A549 (cell line): ENCODE measurements at regions not wholly inside any gene's neighbourhood (a gene's known extent, or its start where the extent isn't known, plus 50 kb on each side); places are given as distances from the start of the nearest gene placed in this dataset.

ENCODE experiments used
- ATAC-seq, 2 experiments: fragments of 200-7000 bp in 1 of 2; fragments of >200 bp in 1 of 2; cut with Nextera tagmentation in 1 of 2; cut with Tn5 transposase in 1 of 2; 3 replicates each; pipeline versions ENCODE4 v1.8.0 to v1.9.1; 2018 to 2020; ENCODE audit warnings: mild to moderate bottlenecking in 1 of 2, moderate library complexity in 1 of 2
- CTCF ChIA-PET: fragments of 300-600 bp; sonication (Branson Sonifier 250); formaldehyde crosslinking; extraction: SDS; loops from one replicate; lab custom pipeline; 2021; ENCODE audit warnings: antibody characterized with exemption, inconsistent platforms; lab: Yijun Ruan, JAX
- POLR2A ChIA-PET: fragments of 350-600 bp; formaldehyde crosslinking; extraction: SDS; loops from one replicate; lab custom pipeline; 2021; ENCODE audit warnings: antibody characterized with exemption, inconsistent platforms; lab: Yijun Ruan, JAX
- DNase-seq, 2 experiments: peaks; one replicate each; pipeline versions ENCODE4 v3.0.0 to v3.0.0-alpha.2; 2011 to 2016; ENCODE audit warnings: low read depth in 1 of 2, low spot score in 1 of 2
- FAIRE-seq: peaks from 2 replicates; lab custom pipeline; 2011; peaks lifted over from hg19 to GRCh38; lab: Jason Lieb, UNC
- H3K27ac ChIP-seq, 2 experiments: fragments of >200 bp; sonication (Bioruptor Twin); formaldehyde crosslinking; 3 replicates each; pipeline ENCODE4 v1.5.1; 2016 to 2017
- H3K4me1 ChIP-seq: fragments of >200 bp; sonication (Bioruptor Twin); formaldehyde crosslinking; 3 replicates; pipeline ENCODE4 v1.6.1; 2016
- H3K4me2 ChIP-seq: fragments of >200 bp; sonication (Bioruptor Twin); formaldehyde crosslinking; 3 replicates; pipeline ENCODE4 v1.6.1; 2016
- H3K4me3 ChIP-seq: fragments of >200 bp; sonication (Bioruptor Twin); formaldehyde crosslinking; 3 replicates; pipeline ENCODE4 v1.5.1; 2016
- H3K9me3 ChIP-seq: fragments of >200 bp; sonication (Bioruptor Twin); formaldehyde crosslinking; 3 replicates; pipeline ENCODE4 v1.6.1; 2016
- BHLHE40 ChIP-seq: IDR thresholded peaks from 2 replicates; pipeline ENCODE4 v1.6.1; 2012; ENCODE audit warnings: low read depth, low read length, inconsistent platforms
- CBX2 ChIP-seq: fragments of 200-600 bp; sonication (generic); IDR thresholded peaks from 2 replicates; pipeline ENCODE4 v1.6.1; 2016; ENCODE audit warnings: low read depth, mild to moderate bottlenecking, borderline replicate concordance
- CEBPB ChIP-seq, 2 experiments: fragments of >200 bp in 1 of 2; sonication (Bioruptor Twin) in 1 of 2; formaldehyde crosslinking in 1 of 2; IDR thresholded peaks; 2 replicates each; pipeline ENCODE4 v1.6.1; 2012 to 2016
- CTCF ChIP-seq: fragments of >200 bp; sonication (Bioruptor Twin); formaldehyde crosslinking; IDR thresholded peaks from 3 replicates; pipeline ENCODE4 v1.5.1; 2016
- EHF ChIP-seq: fragments of 250-450 bp; sonication (Bioruptor Pico); IDR thresholded peaks from 2 replicates; pipeline ENCODE4 v1.5.0; 2020; ENCODE audit warnings: mild to moderate bottlenecking
- EHMT2 ChIP-seq: fragments of 200-600 bp; sonication (generic); IDR thresholded peaks from 2 replicates; pipeline ENCODE4 v1.6.1; 2016; ENCODE audit warnings: antibody characterized with exemption, low read depth, mild to moderate bottlenecking, moderate library complexity
- EP300 ChIP-seq, 2 experiments: fragments of >200 bp; sonication (Bioruptor Twin); formaldehyde crosslinking; IDR thresholded peaks; 2 replicates in 1 of 2; 3 replicates in 1 of 2; pipeline ENCODE4 v1.6.1; 2016 to 2017
- ESRRA ChIP-seq: fragments of 150-350 bp; IDR thresholded peaks from 2 replicates; pipeline ENCODE4 v1.6.1; 2014; ENCODE audit warnings: mild to moderate bottlenecking, low read length, borderline replicate concordance
- FOXS1 ChIP-seq: fragments of 250-450 bp; sonication (Bioruptor Pico); IDR thresholded peaks from 2 replicates; pipeline ENCODE4 v1.5.0; 2020; ENCODE audit warnings: mild to moderate bottlenecking, moderate library complexity
- HEYL ChIP-seq: fragments of 250-450 bp; sonication (Bioruptor Pico); IDR thresholded peaks from 2 replicates; pipeline ENCODE4 v1.8.0; 2021; ENCODE audit warnings: mild to moderate bottlenecking, moderate library complexity
- HOXA7 ChIP-seq: fragments of 250-450 bp; sonication (Bioruptor Pico); IDR thresholded peaks from 2 replicates; pipeline ENCODE4 v1.5.0; 2020; ENCODE audit warnings: mild to moderate bottlenecking, moderate library complexity
- HOXB5 ChIP-seq: fragments of 250-450 bp; sonication (Bioruptor Pico); IDR thresholded peaks from 2 replicates; pipeline ENCODE4 v1.5.0; 2020; ENCODE audit warnings: mild to moderate bottlenecking, moderate library complexity
- JUN ChIP-seq, 2 experiments: fragments of >200 bp; sonication (Bioruptor Twin); formaldehyde crosslinking; IDR thresholded peaks; 2 replicates in 1 of 2; 3 replicates in 1 of 2; pipeline ENCODE4 v1.6.1; 2016 to 2017
- JUNB ChIP-seq: fragments of >200 bp; sonication (Bioruptor Twin); formaldehyde crosslinking; IDR thresholded peaks from 2 replicates; pipeline ENCODE4 v1.6.1; 2016
- MAX ChIP-seq: IDR thresholded peaks from 2 replicates; pipeline ENCODE4 v1.6.1; 2012
- NFE2L2 ChIP-seq: fragments of 150-350 bp; conservative IDR thresholded peaks from 2 replicates; pipeline ENCODE4 v1.6.1; 2014; ENCODE audit warnings: low read length
- NR3C1 ChIP-seq: fragments of >200 bp; sonication (Bioruptor Twin); formaldehyde crosslinking; IDR thresholded peaks from 3 replicates; pipeline ENCODE4 v1.6.1; 2017
- RAD21 ChIP-seq, 2 experiments: fragments of >200 bp in 1 of 2; sonication (Bioruptor Twin) in 1 of 2; formaldehyde crosslinking in 1 of 2; IDR thresholded peaks in 1 of 2; conservative IDR thresholded peaks in 1 of 2; 2 replicates in 1 of 2; 3 replicates in 1 of 2; pipeline ENCODE4 v1.6.1; 2012 to 2018; ENCODE audit warnings: inconsistent platforms in 1 of 2
- RFX5 ChIP-seq: fragments of 450-650 bp; IDR thresholded peaks from 2 replicates; pipeline ENCODE4 v1.7.1; 2014; ENCODE audit warnings: antibody characterized with exemption, mild to moderate bottlenecking, moderate library complexity
- TFCP2L1 ChIP-seq: fragments of 250-450 bp; sonication (Bioruptor Pico); IDR thresholded peaks from 2 replicates; pipeline ENCODE4 v1.5.0; 2021; ENCODE audit warnings: mild to moderate bottlenecking
- ZFP36 ChIP-seq: fragments of 450-650 bp; IDR thresholded peaks from 2 replicates; pipeline ENCODE4 v1.6.1; 2014; ENCODE audit warnings: borderline replicate concordance; ENCODE audit not compliant: partially characterized antibody
- ZNF302 ChIP-seq: fragments of 250-450 bp; sonication (Bioruptor Pico); IDR thresholded peaks from 2 replicates; pipeline ENCODE4 v1.9.0; 2021; ENCODE audit warnings: inconsistent platforms, mild to moderate bottlenecking, moderate library complexity
- ZSCAN20 ChIP-seq: fragments of 250-450 bp; sonication (Bioruptor Pico); IDR thresholded peaks from 2 replicates; pipeline ENCODE4 v1.8.0; 2022; ENCODE audit warnings: mild to moderate bottlenecking, moderate library complexity
- WGBS: methylation state at CpG from one replicate; pipeline ENCODE4 v1.1.6; 2017; ENCODE audit errors: missing lambda C conversion rate; 5-methylcytosine and 5-hydroxymethylcytosine counted together
- TF ChIP-seq, protein P1 (sequence below): IDR thresholded peaks from 2 replicates; pipeline ENCODE4 v1.6.1; 2012
- TF ChIP-seq, protein P2 (sequence below): fragments of 150-350 bp; IDR thresholded peaks from 2 replicates; pipeline ENCODE4 v1.6.1; 2014; ENCODE audit warnings: low read depth, mild to moderate bottlenecking, low read length
- TF ChIP-seq, protein P3 (sequence below): fragments of 200-600 bp; sonication (generic); IDR thresholded peaks from 2 replicates; pipeline ENCODE4 v1.6.1; 2016; ENCODE audit warnings: antibody characterized with exemption, mild to moderate bottlenecking, moderate library complexity
- TF ChIP-seq, protein P4 (sequence below): fragments of 450-650 bp; IDR thresholded peaks from 2 replicates; pipeline ENCODE4 v1.6.1; 2014; ENCODE audit warnings: antibody characterized with exemption

GRCh38 chr15:95451938-95452337, 878.6 kb upstream of the NR2F2 start:
- 19% methylated on average over 1 of the region's 1 CpG for WGBS
- TF ChIP-seq NFE2L2 (no peak), RAD21 (conservative IDR thresholded peaks at IDR 0.05 in 1 of 2, IDR thresholded peaks at IDR 0.05 in 1 of 2) (no peak), ZNF302 (CRISPR knock-in tag) (no peak), FOXS1 (CRISPR knock-in tag) (no peak), JUN (IDR thresholded peaks at IDR 0.05) (no peak), RFX5 (no peak), EHF (CRISPR knock-in tag) (no peak), TFCP2L1 (no peak), JUNB (no peak)
- TF ChIP-seq, protein P1, sequence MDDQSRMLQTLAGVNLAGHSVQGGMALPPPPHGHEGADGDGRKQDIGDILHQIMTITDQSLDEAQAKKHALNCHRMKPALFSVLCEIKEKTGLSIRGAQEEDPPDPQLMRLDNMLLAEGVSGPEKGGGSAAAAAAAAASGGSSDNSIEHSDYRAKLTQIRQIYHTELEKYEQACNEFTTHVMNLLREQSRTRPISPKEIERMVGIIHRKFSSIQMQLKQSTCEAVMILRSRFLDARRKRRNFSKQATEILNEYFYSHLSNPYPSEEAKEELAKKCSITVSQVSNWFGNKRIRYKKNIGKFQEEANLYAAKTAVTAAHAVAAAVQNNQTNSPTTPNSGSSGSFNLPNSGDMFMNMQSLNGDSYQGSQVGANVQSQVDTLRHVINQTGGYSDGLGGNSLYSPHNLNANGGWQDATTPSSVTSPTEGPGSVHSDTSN = no peak
- Histone ChIP-seq H3K4me1 (no peaks in the 10 kb centered on the region), H3K27ac (no peak overlapping the region), H3K9me3 (no peaks in the 10 kb centered on the region), H3K4me2 (no peak overlapping the region), H3K4me3 (no peak overlapping the region)
- POLR2A ChIA-PET = no interaction called here
- no peak for ATAC-seq
- no peak for FAIRE-seq
- DNase-seq = no peak
- CTCF ChIA-PET = no interaction called here

GRCh38 chr15:95454403-95455262, 875.9 kb upstream of the NR2F2 start:
- CTCF ChIA-PET = interaction anchor here (0.7 kb wide), 1 partner anchor 48 kb away, joined by 5 read pairs; no protein-coding TSS in a partner anchor

More at GRCh38 chr15:95454403-95455262, 875.9 kb upstream of the NR2F2 start:
- Histone ChIP-seq H3K4me1 (no peaks in the 10 kb centered on the region), H3K4me3 (no peak overlapping the region), H3K4me2 (no peak overlapping the region), H3K9me3 (no peaks in the 10 kb centered on the region), H3K27ac (no peak overlapping the region)
- POLR2A ChIA-PET = no interaction called here
- DNase-seq = no peak
- WGBS = 48% methylated on average over 10 of the region's 10 CpGs
- TF ChIP-seq HEYL (CRISPR knock-in tag) (no peak), EP300 (IDR thresholded peaks at IDR 0.05) (no peak), HOXB5 (no peak), HOXA7 (CRISPR knock-in tag) (no peak), NR3C1 (no peak), ZFP36 (no peak), CBX2 (no peak), ESRRA (no peak), NFE2L2 (no peak), CEBPB (IDR thresholded peaks at IDR 0.05) (no peak), EHMT2 (no peak), MAX (no peak), CTCF (no peak), BHLHE40 (no peak), ZSCAN20 (no peak)
- TF ChIP-seq, protein P1 = no peak
- TF ChIP-seq, protein P2, sequence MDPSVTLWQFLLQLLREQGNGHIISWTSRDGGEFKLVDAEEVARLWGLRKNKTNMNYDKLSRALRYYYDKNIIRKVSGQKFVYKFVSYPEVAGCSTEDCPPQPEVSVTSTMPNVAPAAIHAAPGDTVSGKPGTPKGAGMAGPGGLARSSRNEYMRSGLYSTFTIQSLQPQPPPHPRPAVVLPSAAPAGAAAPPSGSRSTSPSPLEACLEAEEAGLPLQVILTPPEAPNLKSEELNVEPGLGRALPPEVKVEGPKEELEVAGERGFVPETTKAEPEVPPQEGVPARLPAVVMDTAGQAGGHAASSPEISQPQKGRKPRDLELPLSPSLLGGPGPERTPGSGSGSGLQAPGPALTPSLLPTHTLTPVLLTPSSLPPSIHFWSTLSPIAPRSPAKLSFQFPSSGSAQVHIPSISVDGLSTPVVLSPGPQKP = no peak
- TF ChIP-seq, protein P3, sequence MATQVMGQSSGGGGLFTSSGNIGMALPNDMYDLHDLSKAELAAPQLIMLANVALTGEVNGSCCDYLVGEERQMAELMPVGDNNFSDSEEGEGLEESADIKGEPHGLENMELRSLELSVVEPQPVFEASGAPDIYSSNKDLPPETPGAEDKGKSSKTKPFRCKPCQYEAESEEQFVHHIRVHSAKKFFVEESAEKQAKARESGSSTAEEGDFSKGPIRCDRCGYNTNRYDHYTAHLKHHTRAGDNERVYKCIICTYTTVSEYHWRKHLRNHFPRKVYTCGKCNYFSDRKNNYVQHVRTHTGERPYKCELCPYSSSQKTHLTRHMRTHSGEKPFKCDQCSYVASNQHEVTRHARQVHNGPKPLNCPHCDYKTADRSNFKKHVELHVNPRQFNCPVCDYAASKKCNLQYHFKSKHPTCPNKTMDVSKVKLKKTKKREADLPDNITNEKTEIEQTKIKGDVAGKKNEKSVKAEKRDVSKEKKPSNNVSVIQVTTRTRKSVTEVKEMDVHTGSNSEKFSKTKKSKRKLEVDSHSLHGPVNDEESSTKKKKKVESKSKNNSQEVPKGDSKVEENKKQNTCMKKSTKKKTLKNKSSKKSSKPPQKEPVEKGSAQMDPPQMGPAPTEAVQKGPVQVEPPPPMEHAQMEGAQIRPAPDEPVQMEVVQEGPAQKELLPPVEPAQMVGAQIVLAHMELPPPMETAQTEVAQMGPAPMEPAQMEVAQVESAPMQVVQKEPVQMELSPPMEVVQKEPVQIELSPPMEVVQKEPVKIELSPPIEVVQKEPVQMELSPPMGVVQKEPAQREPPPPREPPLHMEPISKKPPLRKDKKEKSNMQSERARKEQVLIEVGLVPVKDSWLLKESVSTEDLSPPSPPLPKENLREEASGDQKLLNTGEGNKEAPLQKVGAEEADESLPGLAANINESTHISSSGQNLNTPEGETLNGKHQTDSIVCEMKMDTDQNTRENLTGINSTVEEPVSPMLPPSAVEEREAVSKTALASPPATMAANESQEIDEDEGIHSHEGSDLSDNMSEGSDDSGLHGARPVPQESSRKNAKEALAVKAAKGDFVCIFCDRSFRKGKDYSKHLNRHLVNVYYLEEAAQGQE = no peak
- TF ChIP-seq, protein P4, sequence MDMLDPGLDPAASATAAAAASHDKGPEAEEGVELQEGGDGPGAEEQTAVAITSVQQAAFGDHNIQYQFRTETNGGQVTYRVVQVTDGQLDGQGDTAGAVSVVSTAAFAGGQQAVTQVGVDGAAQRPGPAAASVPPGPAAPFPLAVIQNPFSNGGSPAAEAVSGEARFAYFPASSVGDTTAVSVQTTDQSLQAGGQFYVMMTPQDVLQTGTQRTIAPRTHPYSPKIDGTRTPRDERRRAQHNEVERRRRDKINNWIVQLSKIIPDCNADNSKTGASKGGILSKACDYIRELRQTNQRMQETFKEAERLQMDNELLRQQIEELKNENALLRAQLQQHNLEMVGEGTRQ = no peak
- ATAC-seq = no peak
- no peak for FAIRE-seq
